SJCRH30 (cell line): ENCODE measurements at regions not wholly inside any gene's neighbourhood (a gene's known extent, or its start where the extent isn't known, plus 50 kb on each side); places are given as distances from the start of the nearest gene placed in this dataset.

ENCODE experiments used
- DNase-seq, 2 experiments: peaks; one replicate each; pipeline ENCODE4 v3.0.0-alpha.2; 2015 to 2020
- H3K27ac ChIP-seq: fragments of 250-450 bp; sonication (Bioruptor Pico); 2 replicates; pipeline ENCODE4 v1.5.1; 2020; ENCODE audit warnings: mild to moderate bottlenecking, moderate library complexity
- H3K27me3 ChIP-seq: fragments of 250-450 bp; sonication (Bioruptor Pico); 2 replicates; pipeline ENCODE4 v1.5.1; 2020; ENCODE audit warnings: mild to moderate bottlenecking, moderate library complexity
- H3K36me3 ChIP-seq: fragments of 250-450 bp; sonication (Bioruptor Pico); 2 replicates; pipeline ENCODE4 v1.5.1; 2020; ENCODE audit warnings: mild to moderate bottlenecking, moderate library complexity
- H3K4me1 ChIP-seq: fragments of 250-450 bp; sonication (Bioruptor Pico); 2 replicates; pipeline ENCODE4 v1.5.1; 2020; ENCODE audit warnings: mild to moderate bottlenecking, moderate library complexity
- H3K4me3 ChIP-seq: fragments of 250-450 bp; sonication (Bioruptor Pico); 2 replicates; pipeline ENCODE4 v1.5.1; 2020; ENCODE audit warnings: mild to moderate bottlenecking, moderate library complexity
- H3K9me3 ChIP-seq: fragments of 250-450 bp; sonication (Bioruptor Pico); replicated peaks from 2 replicates; pipeline ENCODE4 v1.5.1; 2020; ENCODE audit warnings: mild to moderate bottlenecking, moderate library complexity

DNA sequence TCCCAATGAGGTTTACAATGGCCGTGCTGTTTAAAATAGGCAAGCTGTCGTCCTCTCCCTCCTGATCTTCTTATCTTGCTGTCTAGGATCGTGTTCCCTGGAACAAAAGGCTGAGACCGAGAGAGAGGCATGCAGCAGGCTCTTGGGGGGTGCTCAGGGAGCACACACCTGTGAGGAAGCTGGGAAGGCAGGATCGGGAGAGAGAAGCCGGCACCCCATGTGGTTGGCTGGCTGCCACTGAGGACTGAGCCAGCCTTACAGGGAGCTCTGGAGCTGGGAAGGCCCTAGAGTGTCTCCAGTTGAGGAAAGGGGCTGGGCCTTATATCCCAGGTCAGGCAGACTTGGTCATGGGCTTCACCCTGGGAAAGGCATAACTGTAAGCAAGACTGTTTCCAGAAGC lies 184.2 kb downstream of the LY86 start:
- no peak overlapping the region for H3K4me3 ChIP-seq
- no peaks in the 10 kb centered on the region for H3K27me3 ChIP-seq
- DNase-seq: no peak
- H3K27ac ChIP-seq: no peak overlapping the region
- H3K9me3 ChIP-seq: no peaks in the 10 kb centered on the region
- H3K36me3 ChIP-seq: no peaks in the 10 kb centered on the region
- H3K4me1 ChIP-seq: no peaks in the 10 kb centered on the region

DNA sequence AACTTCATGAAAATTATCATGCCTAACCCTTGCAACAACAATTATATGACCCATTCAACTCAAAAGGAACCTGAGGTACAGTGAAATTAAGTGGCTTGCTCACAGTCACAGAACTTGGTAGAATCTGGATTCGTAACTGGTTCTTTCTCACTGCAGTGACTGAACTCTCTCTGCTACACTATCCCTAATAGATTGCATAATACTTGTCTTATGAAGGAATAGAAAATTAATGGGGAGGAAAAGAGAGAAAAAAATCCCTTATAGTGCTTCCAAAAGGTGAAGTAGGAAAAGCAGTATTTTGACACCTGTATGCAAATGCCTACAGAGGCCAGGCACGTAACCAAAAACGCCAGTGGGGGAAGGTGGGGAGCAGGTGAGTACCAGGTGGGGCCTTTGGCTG lies 186.6 kb downstream of the LY86 start:
- no peaks in the 10 kb centered on the region for H3K4me1 ChIP-seq
- H3K27me3 ChIP-seq: no peaks in the 10 kb centered on the region
- H3K36me3 ChIP-seq: no peaks in the 10 kb centered on the region
- H3K27ac ChIP-seq: no peak overlapping the region
- no peaks in the 10 kb centered on the region for H3K9me3 ChIP-seq
- H3K4me3 ChIP-seq: no peak overlapping the region
- no peak for DNase-seq

DNA sequence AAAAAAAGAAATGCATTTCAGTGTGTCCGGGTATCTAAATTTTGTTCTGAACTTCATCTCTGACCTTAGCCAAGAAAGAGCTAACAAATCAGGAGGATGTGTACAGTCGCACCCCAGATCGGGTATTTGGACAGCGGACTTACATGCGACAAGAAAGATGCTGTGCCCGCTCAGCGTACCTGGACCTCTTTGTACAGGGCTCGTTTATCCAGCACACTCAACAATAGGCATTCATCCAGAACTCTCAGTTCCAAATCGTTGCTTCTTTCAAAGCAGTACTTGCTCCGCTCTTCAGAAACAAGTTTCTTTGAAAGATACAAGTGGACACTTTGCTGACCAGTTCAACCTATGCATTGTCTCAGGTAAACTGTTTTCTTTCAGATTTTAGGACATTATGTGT lies 191.7 kb downstream of the LY86 start:
- no peak for DNase-seq
- no peaks in the 10 kb centered on the region for H3K27me3 ChIP-seq
- no peak overlapping the region for H3K27ac ChIP-seq
- no peaks in the 10 kb centered on the region for H3K4me1 ChIP-seq
- H3K9me3 ChIP-seq: no peaks in the 10 kb centered on the region
- no peak overlapping the region for H3K4me3 ChIP-seq
- H3K36me3 ChIP-seq: no peaks in the 10 kb centered on the region

DNA sequence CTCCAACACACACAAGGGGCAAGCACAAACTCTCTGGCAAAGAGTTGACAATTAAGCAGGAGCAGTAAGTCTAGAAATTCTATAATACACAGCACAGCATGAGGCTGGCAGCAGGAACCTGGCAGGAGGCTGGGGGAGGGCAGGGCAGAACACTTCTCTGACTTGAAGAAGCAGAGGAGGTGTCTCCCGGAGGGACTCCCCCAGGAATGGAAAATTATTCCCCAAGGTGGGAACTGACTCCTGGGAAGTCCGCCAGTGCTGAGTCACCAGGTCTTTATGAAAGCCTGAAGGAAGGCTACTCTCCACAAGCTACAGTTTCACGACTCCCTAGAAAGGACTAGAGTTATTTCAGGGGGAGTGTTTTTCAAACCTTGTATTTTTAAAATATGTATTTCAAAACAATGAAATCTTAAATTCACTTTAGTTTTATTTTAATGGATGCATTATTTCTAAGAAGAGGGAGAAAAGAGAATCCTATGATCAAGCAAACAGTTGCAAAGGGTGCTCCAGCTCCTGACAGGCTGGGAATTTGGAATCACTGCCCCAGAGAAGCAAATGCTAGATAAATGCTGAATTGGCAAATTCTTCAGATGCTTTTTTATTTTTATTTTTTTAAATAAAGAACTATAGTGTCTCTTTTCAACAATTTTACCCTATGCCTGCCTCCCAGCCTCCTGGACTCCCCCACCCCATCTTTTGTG lies 192.8 kb downstream of the LY86 start:
- Histone ChIP-seq H3K4me1 (no peaks in the 10 kb centered on the region), H3K9me3 (no peaks in the 10 kb centered on the region), H3K27me3 (no peaks in the 10 kb centered on the region), H3K4me3 (no peak overlapping the region), H3K36me3 (no peaks in the 10 kb centered on the region), H3K27ac (no peak overlapping the region)
- DNase-seq: no peak

DNA sequence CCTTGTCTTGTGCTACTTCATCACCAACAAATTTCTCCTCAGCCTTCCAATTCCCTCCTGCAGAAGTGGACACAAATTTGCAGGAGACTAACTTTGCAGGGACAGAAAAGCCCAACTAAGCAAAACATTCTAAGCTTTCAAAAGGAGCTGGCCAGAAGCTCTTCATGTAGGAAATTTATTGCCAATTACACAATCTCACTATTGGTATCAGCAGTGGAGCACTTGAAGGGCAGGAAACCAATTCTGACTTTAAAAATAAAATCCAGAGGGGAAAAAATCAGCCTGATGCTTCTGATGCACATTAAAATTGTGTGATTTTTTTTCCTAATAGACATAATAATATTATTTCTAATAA lies 193.3 kb downstream of the LY86 start:
- Histone ChIP-seq H3K9me3 (no peaks in the 10 kb centered on the region), H3K27ac (no peak overlapping the region), H3K4me1 (no peaks in the 10 kb centered on the region), H3K36me3 (no peaks in the 10 kb centered on the region), H3K27me3 (no peaks in the 10 kb centered on the region), H3K4me3 (no peak overlapping the region)
- DNase-seq: no peak

DNA sequence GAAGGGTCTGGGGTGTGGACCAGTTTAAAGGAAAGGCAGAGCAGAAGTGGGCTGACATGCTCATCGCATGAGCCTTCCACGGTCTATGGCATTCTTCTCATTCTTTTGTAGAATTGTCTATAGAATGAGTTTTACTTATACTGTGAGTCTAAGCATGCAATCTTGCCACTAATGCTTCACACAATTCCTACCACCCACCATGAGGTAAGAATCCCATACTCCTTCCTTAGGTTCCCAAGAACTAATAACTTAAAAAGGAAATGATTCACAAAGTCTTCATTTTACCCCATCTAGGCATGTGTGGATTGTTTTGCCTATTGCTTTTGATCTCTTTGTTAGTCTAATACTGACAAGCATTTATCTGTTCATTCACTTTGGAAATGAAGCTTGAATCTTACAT lies 195.2 kb downstream of the LY86 start:
- DNase-seq: no peak
- H3K36me3 ChIP-seq: no peaks in the 10 kb centered on the region
- H3K27me3 ChIP-seq: no peaks in the 10 kb centered on the region
- H3K9me3 ChIP-seq: no peaks in the 10 kb centered on the region
- H3K4me1 ChIP-seq: no peaks in the 10 kb centered on the region
- H3K4me3 ChIP-seq: no peak overlapping the region
- H3K27ac ChIP-seq: no peak overlapping the region

DNA sequence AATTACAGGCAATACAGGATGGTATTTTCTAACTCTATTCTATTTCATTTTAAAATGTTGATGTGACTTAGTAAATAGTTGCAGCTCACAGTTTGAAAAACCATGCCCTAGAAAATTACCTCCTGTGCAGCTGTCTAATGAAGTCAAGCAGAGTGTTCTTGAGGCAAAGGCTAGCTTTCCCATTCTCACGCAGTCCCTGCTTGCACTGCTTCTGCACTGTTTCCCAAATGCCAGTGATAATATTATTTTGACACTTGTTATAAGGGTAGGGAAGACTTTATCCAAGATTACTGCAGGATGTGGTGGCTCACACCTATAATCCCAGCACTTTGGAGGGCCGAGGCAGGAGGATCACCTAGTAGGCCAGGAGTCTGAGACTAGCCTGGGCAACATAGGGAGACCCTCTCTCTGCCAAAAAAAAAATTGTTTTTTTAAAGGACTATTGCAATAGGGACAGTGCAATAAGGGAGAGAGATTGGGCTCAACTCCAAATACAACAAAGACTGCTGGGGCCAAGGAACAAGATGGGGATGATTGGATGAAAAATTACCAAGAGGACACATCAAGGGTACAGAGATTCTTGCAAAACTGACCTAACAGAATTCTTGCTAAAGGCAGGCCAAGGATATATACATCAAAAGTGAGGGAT lies 196.1 kb downstream of the LY86 start:
- no peak for DNase-seq
- H3K36me3 ChIP-seq: no peaks in the 10 kb centered on the region
- H3K27ac ChIP-seq: no peak overlapping the region
- no peaks in the 10 kb centered on the region for H3K4me1 ChIP-seq
- H3K9me3 ChIP-seq: no peaks in the 10 kb centered on the region
- H3K27me3 ChIP-seq: no peaks in the 10 kb centered on the region
- H3K4me3 ChIP-seq: no peak overlapping the region

DNA sequence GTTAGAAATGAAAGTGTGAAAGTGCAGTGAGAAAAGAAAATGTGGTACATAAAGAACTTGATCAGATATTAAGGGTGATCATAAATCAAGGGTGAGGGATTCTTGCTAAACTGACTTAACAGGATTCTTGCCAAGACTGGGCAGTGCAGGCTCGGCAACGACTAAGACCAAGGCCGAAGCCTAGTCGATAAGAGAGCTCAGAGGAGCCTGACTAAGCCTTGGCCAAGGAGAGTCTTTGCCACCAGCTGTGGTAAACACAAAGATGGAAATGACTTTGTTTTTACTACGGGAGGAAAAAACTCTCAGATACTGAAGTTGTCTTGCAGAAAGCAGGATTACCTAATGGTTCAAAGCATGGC lies 196.6 kb downstream of the LY86 start:
- Histone ChIP-seq H3K36me3 (no peaks in the 10 kb centered on the region), H3K27ac (no peak overlapping the region), H3K27me3 (no peaks in the 10 kb centered on the region), H3K9me3 (no peaks in the 10 kb centered on the region), H3K4me1 (no peaks in the 10 kb centered on the region), H3K4me3 (no peak overlapping the region)
- no peak for DNase-seq

DNA sequence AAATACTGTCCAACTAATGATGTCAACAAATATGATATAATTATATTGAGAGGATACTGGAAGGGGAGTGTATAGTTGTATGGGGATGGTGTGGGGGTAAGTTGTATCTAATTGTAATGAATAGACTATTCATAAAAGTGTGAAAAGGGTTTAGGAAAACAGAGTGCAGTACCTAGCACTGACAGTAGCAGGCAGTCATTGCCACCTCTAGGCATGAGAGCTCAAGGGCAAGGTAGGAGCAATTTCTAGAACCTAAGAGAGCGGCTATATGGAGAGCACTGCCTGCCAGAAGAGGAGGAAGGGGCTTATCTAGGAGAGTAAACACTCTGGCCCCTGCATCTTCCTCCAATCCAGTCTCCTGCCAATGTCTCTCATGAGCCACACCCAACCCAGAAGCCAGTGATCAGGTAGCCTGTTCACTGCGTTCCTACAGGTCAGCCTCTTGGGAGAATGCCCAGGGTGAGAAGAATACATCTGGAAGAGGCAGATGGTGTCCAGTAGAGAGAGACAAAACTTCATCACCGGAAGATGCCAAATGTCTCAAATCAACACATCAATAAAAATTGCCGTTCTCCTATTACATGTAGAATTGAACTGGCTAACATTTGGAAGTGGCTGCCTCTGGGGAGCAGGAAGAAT lies 200.0 kb downstream of the LY86 start:
- H3K27me3 ChIP-seq: no peaks in the 10 kb centered on the region
- H3K4me1 ChIP-seq: no peaks in the 10 kb centered on the region
- H3K36me3 ChIP-seq: no peaks in the 10 kb centered on the region
- no peaks in the 10 kb centered on the region for H3K9me3 ChIP-seq
- no peak overlapping the region for H3K27ac ChIP-seq
- H3K4me3 ChIP-seq: no peak overlapping the region
- peak in 1 of 2 experiments; percentile 28 for DNase-seq

DNA sequence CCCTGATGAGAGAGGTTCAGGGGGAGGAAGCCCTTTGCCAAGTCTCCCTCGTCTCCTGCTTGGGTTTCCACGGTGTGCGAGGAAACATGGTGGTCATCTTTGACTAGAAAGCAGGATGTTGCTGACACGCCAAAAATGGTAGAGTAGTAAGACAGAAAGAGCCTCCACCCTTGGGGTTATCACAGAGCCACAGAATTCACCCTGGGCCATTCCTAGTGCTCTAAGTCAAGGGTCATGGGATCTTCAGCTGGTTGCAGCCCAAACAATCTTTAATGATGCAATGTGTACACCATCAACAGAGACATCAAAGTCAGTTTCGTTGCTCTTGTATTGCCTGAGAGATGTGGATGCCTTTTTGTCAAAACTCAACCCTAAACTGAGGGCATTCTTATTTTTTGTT lies 201.9 kb downstream of the LY86 start:
- Histone ChIP-seq H3K4me1 (no peaks in the 10 kb centered on the region), H3K4me3 (no peak overlapping the region), H3K36me3 (no peaks in the 10 kb centered on the region), H3K9me3 (no peaks in the 10 kb centered on the region), H3K27ac (no peak overlapping the region), H3K27me3 (no peaks in the 10 kb centered on the region)
- DNase-seq: no peak

DNA sequence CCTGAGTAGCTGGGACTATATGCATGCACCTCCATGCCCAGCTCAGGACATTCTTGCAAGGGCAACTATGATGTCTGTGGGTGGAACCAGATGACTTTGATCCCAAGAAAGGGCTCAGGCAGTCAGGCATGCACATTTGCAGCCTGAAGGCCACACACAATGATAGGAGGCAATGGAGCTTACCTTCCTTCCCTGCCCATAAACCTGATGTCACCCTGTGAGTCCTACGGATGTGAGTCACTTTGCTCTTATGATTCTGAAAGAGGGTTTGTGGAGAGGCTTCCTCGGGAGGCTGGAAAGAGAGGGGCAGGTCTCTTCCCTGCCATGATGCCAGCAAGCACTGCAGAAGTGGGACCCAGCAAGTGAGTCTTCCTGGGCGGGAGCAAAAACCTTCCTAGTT lies 202.4 kb downstream of the LY86 start:
- H3K27me3 ChIP-seq: no peaks in the 10 kb centered on the region
- no peak for DNase-seq
- H3K9me3 ChIP-seq: no peaks in the 10 kb centered on the region
- H3K27ac ChIP-seq: no peak overlapping the region
- H3K36me3 ChIP-seq: no peaks in the 10 kb centered on the region
- no peaks in the 10 kb centered on the region for H3K4me1 ChIP-seq
- no peak overlapping the region for H3K4me3 ChIP-seq

DNA sequence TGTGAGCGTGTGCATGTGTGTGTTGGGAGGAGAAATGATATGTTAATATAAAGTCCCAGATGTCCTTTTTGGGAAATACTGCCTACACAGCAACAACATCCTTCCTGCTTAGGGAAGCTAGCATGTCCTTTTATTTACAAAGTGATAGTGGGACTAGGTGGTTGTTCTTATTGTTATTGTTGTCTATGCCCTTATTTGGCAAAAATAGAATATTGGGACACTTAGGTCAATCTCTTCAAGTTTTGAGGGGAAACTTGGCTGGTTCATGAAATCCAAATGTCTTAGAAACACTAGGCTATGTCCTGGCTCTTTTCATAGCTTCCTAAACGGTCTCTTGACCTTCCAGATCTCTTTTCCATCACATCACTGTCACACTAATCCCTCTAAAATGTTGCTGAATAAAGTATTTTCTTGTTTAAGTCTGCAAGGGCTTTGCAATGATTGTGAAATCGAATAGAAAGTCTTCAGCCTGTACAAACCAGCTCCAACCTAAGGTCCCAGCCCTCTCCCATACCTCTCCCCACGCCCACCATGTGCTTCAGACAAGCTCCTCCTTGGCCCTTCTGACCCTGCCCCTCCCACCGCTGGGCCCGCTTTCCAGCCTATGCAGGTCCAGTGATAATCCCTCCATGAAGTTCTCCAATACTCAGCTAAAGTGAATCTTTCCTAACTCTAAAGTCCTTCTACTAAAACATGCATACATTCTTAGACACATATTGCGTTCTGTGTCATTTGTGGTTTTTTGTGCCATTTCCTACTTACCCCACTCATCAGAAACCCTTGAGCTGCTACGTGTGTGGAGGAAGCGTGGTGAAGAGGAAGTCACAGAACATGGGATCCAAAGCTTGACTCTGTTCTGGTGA lies 205.1 kb downstream of the LY86 start:
- Histone ChIP-seq H3K36me3 (no peaks in the 10 kb centered on the region), H3K9me3 (no peaks in the 10 kb centered on the region), H3K27ac (no peak overlapping the region), H3K4me3 (no peak overlapping the region), H3K27me3 (no peaks in the 10 kb centered on the region), H3K4me1 (no peaks in the 10 kb centered on the region)
- no peak for DNase-seq

DNA sequence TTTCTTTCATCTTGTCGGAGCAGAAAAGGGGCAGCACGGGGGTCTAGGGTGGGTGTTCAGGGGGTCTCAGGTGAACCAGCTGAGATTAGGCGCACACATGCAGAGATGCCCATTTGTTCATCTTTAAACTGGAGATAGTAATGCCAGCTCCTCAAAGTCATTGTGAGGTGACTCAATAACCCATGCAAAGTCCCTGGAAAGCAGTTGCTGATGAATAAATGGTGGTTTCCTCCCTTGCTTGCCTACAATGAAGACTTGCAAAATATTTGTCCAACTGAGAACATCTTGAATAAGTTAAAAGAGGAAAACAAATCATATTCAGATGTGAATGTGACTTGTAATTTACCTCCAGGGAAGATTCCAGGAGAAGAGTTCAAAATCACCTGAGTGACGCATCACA lies 206.9 kb downstream of the LY86 start:
- Histone ChIP-seq H3K27me3 (no peaks in the 10 kb centered on the region), H3K4me1 (no peaks in the 10 kb centered on the region), H3K27ac (no peak overlapping the region), H3K36me3 (no peaks in the 10 kb centered on the region), H3K9me3 (no peaks in the 10 kb centered on the region), H3K4me3 (no peak overlapping the region)
- no peak for DNase-seq

DNA sequence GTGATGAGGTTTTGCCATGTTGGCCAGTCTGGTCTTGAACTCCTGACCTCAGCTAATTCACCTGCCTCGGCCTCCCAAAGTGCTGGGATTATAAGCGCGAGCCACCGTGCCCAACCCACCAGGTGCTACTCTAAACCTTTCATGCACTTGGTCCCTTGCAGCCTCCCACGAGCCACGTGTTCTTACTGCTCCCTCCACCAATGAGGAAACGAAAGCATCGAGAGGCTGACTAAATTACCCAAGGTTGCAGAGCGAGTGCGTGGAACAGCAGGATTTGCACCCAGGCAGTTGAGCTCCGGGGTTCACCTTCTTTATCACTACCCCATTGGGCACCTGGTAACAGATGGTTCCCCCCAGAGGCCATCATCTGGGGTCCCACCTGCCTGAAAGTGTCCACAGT lies 208.3 kb downstream of the LY86 start:
- DNase-seq: no peak
- no peak overlapping the region for H3K4me3 ChIP-seq
- no peaks in the 10 kb centered on the region for H3K27me3 ChIP-seq
- H3K27ac ChIP-seq: no peak overlapping the region
- H3K9me3 ChIP-seq: no peaks in the 10 kb centered on the region
- H3K36me3 ChIP-seq: no peaks in the 10 kb centered on the region
- no peaks in the 10 kb centered on the region for H3K4me1 ChIP-seq

DNA sequence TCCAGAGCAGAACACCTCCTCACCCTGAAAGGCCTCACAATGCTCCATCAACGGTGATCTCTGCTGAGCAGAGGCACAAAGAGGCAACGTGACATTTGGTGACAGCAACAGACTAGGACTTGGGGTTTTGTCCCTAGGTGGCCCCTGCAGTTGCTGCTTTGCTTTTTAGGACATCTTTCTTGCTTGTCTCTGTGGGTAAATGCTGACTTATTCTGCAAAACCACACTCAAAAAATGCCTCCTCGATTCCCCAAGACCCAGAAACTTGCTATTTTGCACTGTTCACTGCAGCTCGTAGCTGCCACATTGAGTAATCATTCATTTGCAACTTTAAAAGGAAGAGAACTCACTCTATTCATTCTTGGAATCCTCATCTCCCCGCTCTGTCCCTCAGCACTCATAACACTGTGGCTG lies 209.9 kb downstream of the LY86 start:
- Histone ChIP-seq H3K36me3 (no peaks in the 10 kb centered on the region), H3K9me3 (no peaks in the 10 kb centered on the region), H3K4me3 (no peak overlapping the region), H3K27ac (no peak overlapping the region), H3K27me3 (no peaks in the 10 kb centered on the region), H3K4me1 (no peaks in the 10 kb centered on the region)
- no peak for DNase-seq
